ENCODE measurements at regions not wholly inside any gene's neighbourhood (a gene's known extent, or its start where the extent isn't known, plus 50 kb on each side); places are given as distances from the start of the nearest gene placed in this dataset.

DNA sequence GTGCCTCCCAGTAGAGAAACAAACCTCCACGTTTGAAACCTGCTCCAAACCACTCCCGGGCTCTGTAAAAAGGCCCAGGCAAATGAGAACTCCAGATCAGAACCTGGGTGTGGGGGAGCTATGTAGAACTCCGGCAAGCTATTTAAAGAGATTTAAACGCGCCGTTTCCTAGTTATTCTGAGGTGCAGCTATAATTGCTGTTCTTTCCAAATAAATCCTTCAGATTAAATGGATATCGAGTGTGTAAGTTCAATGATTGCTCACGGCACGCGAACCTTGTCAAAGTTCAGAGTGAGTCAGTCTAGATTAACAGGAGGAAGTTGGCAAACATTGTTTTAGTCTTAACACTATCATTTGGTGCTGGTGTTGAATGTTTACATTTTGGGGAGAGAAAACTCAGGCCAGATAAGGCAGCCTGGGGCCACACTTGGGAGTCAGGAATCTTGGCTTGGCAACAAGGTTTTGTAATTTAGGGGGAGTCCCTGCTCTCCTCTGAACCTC lies 92.9 kb upstream of the SALL1 start (continued):
- TF ChIP-seq, protein P1, sequence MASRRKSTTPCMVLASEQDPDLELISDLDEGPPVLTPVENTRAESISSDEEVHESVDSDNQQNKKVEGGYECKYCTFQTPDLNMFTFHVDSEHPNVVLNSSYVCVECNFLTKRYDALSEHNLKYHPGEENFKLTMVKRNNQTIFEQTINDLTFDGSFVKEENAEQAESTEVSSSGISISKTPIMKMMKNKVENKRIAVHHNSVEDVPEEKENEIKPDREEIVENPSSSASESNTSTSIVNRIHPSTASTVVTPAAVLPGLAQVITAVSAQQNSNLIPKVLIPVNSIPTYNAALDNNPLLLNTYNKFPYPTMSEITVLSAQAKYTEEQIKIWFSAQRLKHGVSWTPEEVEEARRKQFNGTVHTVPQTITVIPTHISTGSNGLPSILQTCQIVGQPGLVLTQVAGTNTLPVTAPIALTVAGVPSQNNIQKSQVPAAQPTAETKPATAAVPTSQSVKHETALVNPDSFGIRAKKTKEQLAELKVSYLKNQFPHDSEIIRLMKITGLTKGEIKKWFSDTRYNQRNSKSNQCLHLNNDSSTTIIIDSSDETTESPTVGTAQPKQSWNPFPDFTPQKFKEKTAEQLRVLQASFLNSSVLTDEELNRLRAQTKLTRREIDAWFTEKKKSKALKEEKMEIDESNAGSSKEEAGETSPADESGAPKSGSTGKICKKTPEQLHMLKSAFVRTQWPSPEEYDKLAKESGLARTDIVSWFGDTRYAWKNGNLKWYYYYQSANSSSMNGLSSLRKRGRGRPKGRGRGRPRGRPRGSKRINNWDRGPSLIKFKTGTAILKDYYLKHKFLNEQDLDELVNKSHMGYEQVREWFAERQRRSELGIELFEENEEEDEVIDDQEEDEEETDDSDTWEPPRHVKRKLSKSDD (CRISPR knock-in tag; IDR thresholded peaks at IDR 0.05; ENCODE audit: low read depth) = no peak
- TF ChIP-seq ZNF343 (CRISPR knock-in tag; IDR thresholded peaks at IDR 0.05) (no peak), ZNF24 (IDR thresholded peaks at IDR 0.05) (no peak), ZSCAN25 (CRISPR knock-in tag; IDR thresholded peaks at IDR 0.05) (no peak), DNMT3B (CRISPR knock-in tag; conservative IDR thresholded peaks at IDR 0.05) (no peak), ARHGAP35 (CRISPR knock-in tag; IDR thresholded peaks at IDR 0.05; ENCODE audit: borderline replicate concordance) (no peak), SIN3B (IDR thresholded peaks at IDR 0.05; ENCODE audit: low read length) (no peak), ZNF605 (CRISPR knock-in tag; IDR thresholded peaks at IDR 0.05) (peak; percentile 54; the same call in 1 of the 2 replicates), MTF1 (CRISPR knock-in tag; IDR thresholded peaks at IDR 0.05) (no peak), MXD4 (CRISPR knock-in tag; IDR thresholded peaks at IDR 0.05) (no peak), RNF2 (conservative IDR thresholded peaks at IDR 0.05; ENCODE audit: low read depth) (no peak), SYNCRIP (IDR thresholded peaks at IDR 0.05; ENCODE audit: insufficient read depth, low read depth, low read length) (no peak), DR1 (CRISPR knock-in tag; IDR thresholded peaks at IDR 0.05) (no peak), PRDM4 (CRISPR knock-in tag; IDR thresholded peaks at IDR 0.05; ENCODE audit: borderline replicate concordance) (no peak), NKX3-1 (CRISPR knock-in tag; IDR thresholded peaks at IDR 0.05) (no peak), SSRP1 (CRISPR knock-in tag; IDR thresholded peaks at IDR 0.05) (no peak), ZNF788 (CRISPR knock-in tag; IDR thresholded peaks at IDR 0.05; ENCODE audit: borderline replicate concordance) (no peak), KLF16 (CRISPR knock-in tag; IDR thresholded peaks at IDR 0.05) (peak in 1 of 2 experiments; percentile 38; a peak in 1 of 4 replicates)
- TF ChIP-seq, protein P2, sequence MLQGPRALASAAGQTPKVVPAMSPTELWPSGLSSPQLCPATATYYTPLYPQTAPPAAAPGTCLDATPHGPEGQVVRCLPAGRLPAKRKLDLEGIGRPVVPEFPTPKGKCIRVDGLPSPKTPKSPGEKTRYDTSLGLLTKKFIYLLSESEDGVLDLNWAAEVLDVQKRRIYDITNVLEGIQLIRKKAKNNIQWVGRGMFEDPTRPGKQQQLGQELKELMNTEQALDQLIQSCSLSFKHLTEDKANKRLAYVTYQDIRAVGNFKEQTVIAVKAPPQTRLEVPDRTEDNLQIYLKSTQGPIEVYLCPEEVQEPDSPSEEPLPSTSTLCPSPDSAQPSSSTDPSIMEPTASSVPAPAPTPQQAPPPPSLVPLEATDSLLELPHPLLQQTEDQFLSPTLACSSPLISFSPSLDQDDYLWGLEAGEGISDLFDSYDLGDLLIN (CRISPR knock-in tag; IDR thresholded peaks at IDR 0.05; ENCODE audit: borderline replicate concordance) = no peak
- TF ChIP-seq, protein P3, sequence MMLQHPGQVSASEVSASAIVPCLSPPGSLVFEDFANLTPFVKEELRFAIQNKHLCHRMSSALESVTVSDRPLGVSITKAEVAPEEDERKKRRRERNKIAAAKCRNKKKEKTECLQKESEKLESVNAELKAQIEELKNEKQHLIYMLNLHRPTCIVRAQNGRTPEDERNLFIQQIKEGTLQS (CRISPR knock-in tag; IDR thresholded peaks at IDR 0.05) = peak; percentile 69
- TF ChIP-seq, protein P4, sequence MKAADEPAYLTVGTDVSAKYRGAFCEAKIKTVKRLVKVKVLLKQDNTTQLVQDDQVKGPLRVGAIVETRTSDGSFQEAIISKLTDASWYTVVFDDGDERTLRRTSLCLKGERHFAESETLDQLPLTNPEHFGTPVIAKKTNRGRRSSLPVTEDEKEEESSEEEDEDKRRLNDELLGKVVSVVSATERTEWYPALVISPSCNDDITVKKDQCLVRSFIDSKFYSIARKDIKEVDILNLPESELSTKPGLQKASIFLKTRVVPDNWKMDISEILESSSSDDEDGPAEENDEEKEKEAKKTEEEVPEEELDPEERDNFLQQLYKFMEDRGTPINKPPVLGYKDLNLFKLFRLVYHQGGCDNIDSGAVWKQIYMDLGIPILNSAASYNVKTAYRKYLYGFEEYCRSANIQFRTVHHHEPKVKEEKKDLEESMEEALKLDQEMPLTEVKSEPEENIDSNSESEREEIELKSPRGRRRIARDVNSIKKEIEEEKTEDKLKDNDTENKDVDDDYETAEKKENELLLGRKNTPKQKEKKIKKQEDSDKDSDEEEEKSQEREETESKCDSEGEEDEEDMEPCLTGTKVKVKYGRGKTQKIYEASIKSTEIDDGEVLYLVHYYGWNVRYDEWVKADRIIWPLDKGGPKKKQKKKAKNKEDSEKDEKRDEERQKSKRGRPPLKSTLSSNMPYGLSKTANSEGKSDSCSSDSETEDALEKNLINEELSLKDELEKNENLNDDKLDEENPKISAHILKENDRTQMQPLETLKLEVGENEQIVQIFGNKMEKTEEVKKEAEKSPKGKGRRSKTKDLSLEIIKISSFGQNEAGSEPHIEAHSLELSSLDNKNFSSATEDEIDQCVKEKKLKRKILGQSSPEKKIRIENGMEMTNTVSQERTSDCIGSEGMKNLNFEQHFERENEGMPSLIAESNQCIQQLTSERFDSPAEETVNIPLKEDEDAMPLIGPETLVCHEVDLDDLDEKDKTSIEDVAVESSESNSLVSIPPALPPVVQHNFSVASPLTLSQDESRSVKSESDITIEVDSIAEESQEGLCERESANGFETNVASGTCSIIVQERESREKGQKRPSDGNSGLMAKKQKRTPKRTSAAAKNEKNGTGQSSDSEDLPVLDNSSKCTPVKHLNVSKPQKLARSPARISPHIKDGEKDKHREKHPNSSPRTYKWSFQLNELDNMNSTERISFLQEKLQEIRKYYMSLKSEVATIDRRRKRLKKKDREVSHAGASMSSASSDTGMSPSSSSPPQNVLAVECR (CRISPR knock-in tag; IDR thresholded peaks at IDR 0.05; ENCODE audit: borderline replicate concordance) = no peak
